Smooth muscle cell (in vitro differentiated cells): ENCODE measurements at regions not wholly inside any gene's neighbourhood (a gene's known extent, or its start where the extent isn't known, plus 50 kb on each side); places are given as distances from the start of the nearest gene placed in this dataset.

Experiments
- DNase-seq: peaks from one replicate; lab custom pipeline; 2025; ENCODE audit not compliant: unreplicated experiment; lab: John Stamatoyannopoulos, UW
- H2AFZ ChIP-seq: fragments of 200-600 bp; sonication (generic); 2 replicates; pipeline ENCODE4 v1.6.0; 2016; ENCODE audit warnings: antibody characterized with exemption, low read depth, mild to moderate bottlenecking
- H3F3A ChIP-seq: fragments of 200-600 bp; sonication (generic); 2 replicates; pipeline ENCODE4 v1.6.0; 2017; ENCODE audit warnings: antibody characterized with exemption, low read depth
- H3K27ac ChIP-seq: fragments of 200-600 bp; sonication (generic); 2 replicates; pipeline ENCODE4 v1.5.1; 2016; ENCODE audit warnings: low read depth, mild to moderate bottlenecking
- H3K27me3 ChIP-seq: fragments of 200-600 bp; sonication (generic); 2 replicates; pipeline ENCODE4 v1.6.1; 2016; ENCODE audit warnings: low read depth, mild to moderate bottlenecking
- H3K36me3 ChIP-seq: fragments of 200-600 bp; sonication (generic); 2 replicates; pipeline ENCODE4 v1.5.1; 2016; ENCODE audit warnings: low read depth
- H3K4me1 ChIP-seq: fragments of 200-600 bp; sonication (generic); 2 replicates; pipeline ENCODE4 v1.5.1; 2016; ENCODE audit warnings: low read depth
- H3K4me2 ChIP-seq: fragments of 200-600 bp; sonication (generic); 2 replicates; pipeline ENCODE4 v1.6.0; 2016; ENCODE audit warnings: mild to moderate bottlenecking
- H3K4me3 ChIP-seq: fragments of 200-600 bp; sonication (generic); 2 replicates; pipeline ENCODE4 v1.5.1; 2016; ENCODE audit warnings: mild to moderate bottlenecking
- H3K79me2 ChIP-seq: fragments of 200-600 bp; sonication (generic); 2 replicates; pipeline ENCODE4 v1.6.0; 2016; ENCODE audit warnings: low read depth, mild to moderate bottlenecking
- H3K9ac ChIP-seq: fragments of 200-600 bp; sonication (generic); 2 replicates; pipeline ENCODE4 v1.6.0; 2016; ENCODE audit warnings: low read depth
- H3K9me3 ChIP-seq: fragments of 200-600 bp; sonication (generic); replicated peaks from 2 replicates; pipeline ENCODE4 v1.5.1; 2016; ENCODE audit warnings: low read depth
- H4K20me1 ChIP-seq: fragments of 200-600 bp; sonication (generic); 2 replicates; pipeline ENCODE4 v1.6.0; 2016; ENCODE audit warnings: low read depth
- WGBS: methylation state at CpG from one replicate; pipeline ENCODE4 v1.1.7; 2016; ENCODE audit warnings: low lambda C conversion rate; 5-methylcytosine and 5-hydroxymethylcytosine counted together
- TF ChIP-seq, protein P1 (sequence below): fragments of 200-600 bp; sonication (generic); IDR thresholded peaks from 2 replicates; pipeline ENCODE4 v1.5.1; 2017; ENCODE audit warnings: borderline replicate concordance, mild to moderate bottlenecking, antibody characterized with exemption; ENCODE audit not compliant: insufficient read depth, poor library complexity, severe bottlenecking

DNA sequence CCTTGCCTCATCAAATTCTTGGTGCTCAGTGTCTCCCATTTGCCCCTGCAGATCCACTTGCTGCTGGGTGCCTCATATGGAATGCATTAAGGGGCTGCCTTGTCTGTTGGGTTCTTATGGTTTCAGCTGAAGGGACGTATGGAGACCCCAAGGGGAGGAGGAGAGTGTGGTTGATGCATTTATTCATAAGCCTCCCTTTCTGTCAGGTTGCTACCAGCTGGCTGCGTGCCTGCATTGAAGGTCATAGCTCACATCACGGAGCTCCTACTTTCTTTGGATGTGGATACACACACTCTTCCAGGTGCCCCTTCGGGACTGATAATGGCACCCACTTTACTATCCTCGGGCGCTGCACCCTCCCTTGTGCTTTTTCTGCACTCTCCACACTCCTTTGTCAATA lies 377.9 kb downstream of the SLC4A3 start:
- no peak overlapping the region for H3K9ac ChIP-seq
- WGBS, result 96% methylated on average over 6 of the region's 6 CpGs
- no peaks in the 10 kb centered on the region for H3K36me3 ChIP-seq

DNA sequence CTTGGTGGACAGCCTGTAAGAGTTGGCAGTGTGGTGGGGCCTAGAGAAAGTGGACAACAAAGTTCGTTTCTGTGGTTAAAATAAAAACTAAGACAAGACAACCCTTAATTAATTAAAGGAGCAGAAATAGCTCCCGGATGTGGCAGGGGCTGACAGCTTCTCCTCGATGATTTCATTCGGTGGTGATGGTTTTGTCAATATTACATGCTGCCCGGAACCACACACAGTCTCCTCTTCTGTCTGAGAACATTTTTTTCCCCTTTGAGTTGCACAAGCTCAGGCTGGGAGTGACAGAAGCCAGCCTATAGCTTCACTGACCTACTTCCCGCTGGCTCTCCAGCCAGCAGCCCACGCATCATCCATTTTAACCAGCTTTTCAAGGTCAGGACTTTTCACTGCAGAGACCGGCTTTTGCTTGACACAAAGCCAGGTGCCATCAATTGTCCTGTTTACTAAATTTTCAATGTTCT lies 378.8 kb downstream of the SLC4A3 start:
- Histone ChIP-seq H3K9ac (no peak overlapping the region), H3K27me3 (no peaks in the 10 kb centered on the region), H3K79me2 (no peaks in the 10 kb centered on the region), H3K4me2 (peak overlapping the region; percentile 37), H3K9me3 (no peaks in the 10 kb centered on the region), H2AFZ (no peak overlapping the region), H3K27ac (peak overlapping the region; percentile 58), H3K4me1 (peaks cover 5% of the 10 kb centered on the region), H4K20me1 (no peaks in the 10 kb centered on the region), H3K36me3 (no peaks in the 10 kb centered on the region), H3K4me3 (no peak overlapping the region), H3F3A (no peaks in the 10 kb centered on the region)
- DNase-seq, result no peak
- TF ChIP-seq, protein P1, sequence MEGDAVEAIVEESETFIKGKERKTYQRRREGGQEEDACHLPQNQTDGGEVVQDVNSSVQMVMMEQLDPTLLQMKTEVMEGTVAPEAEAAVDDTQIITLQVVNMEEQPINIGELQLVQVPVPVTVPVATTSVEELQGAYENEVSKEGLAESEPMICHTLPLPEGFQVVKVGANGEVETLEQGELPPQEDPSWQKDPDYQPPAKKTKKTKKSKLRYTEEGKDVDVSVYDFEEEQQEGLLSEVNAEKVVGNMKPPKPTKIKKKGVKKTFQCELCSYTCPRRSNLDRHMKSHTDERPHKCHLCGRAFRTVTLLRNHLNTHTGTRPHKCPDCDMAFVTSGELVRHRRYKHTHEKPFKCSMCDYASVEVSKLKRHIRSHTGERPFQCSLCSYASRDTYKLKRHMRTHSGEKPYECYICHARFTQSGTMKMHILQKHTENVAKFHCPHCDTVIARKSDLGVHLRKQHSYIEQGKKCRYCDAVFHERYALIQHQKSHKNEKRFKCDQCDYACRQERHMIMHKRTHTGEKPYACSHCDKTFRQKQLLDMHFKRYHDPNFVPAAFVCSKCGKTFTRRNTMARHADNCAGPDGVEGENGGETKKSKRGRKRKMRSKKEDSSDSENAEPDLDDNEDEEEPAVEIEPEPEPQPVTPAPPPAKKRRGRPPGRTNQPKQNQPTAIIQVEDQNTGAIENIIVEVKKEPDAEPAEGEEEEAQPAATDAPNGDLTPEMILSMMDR, result no peak
- 36% methylated on average over 8 of the region's 8 CpGs for WGBS

More for the DNA sequence above, 377.9 kb downstream of the SLC4A3 start:
- Histone ChIP-seq H3F3A (no peaks in the 10 kb centered on the region), H3K79me2 (no peaks in the 10 kb centered on the region), H3K27ac (no peak overlapping the region), H3K9me3 (no peaks in the 10 kb centered on the region), H3K4me2 (no peak overlapping the region), H3K4me3 (no peak overlapping the region), H3K27me3 (no peaks in the 10 kb centered on the region), H4K20me1 (no peaks in the 10 kb centered on the region), H2AFZ (no peak overlapping the region), H3K4me1 (peaks cover 8% of the 10 kb centered on the region)
- TF ChIP-seq, protein P1, result no peak
- DNase-seq, result no peak

DNA sequence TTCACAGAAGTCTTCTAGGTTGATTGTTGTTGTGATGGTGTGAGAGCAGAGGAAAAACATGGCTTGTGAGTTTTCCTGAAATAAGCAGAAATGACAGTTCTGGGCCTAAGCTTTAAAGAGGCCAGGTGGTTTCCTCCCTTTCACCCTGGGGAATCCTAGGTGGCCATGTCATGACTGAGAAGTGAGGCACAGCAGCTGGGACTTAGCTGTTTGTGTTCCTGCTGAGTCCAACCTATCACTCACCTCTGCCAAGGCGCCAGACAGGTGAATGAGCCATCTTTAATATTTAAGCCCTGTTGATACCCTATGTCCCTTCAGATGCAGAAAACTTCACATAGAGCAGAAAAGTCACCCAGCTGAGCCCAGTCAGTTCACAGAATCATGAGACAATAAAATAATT lies 384.4 kb downstream of the SLC4A3 start:
- Histone ChIP-seq H3K9ac (no peak overlapping the region), H3K9me3 (no peaks in the 10 kb centered on the region), H3K27ac (no peak overlapping the region), H4K20me1 (no peaks in the 10 kb centered on the region), H3K4me3 (no peak overlapping the region), H3K27me3 (no peaks in the 10 kb centered on the region), H3K79me2 (no peaks in the 10 kb centered on the region), H3F3A (no peaks in the 10 kb centered on the region), H3K4me2 (no peak overlapping the region), H3K36me3 (no peaks in the 10 kb centered on the region), H3K4me1 (no peaks in the 10 kb centered on the region), H2AFZ (no peak overlapping the region)
- DNase-seq, result no peak
- TF ChIP-seq, protein P1, result no peak
- 95% methylated on average over 1 of the region's 1 CpG for WGBS

DNA sequence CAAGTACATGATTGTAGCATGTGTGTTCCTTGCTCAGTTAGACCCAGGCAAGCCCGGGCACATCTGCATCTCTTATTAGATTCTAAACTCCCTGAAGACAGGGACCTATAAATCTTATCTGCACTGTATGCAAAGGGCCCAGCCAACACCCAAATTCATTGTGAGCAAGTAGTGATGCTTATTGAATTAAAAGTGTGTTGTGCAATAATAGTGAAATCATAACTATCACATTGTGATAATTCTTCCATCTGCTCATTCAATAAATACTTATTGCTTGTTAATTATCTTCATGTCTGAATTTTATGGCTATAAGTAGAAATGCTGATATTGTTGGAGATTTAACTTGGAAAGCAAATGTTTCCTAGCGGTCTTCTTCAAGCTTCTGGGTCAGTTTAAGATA lies 387.5 kb downstream of the SLC4A3 start:
- H2AFZ ChIP-seq, result no peak overlapping the region
- H4K20me1 ChIP-seq, result no peaks in the 10 kb centered on the region
- 96% methylated on average over 2 of the region's 2 CpGs for WGBS
- H3K27me3 ChIP-seq, result peaks cover 3% of the 10 kb centered on the region
- TF ChIP-seq, protein P1, result no peak
- no peaks in the 10 kb centered on the region for H3F3A ChIP-seq
- no peaks in the 10 kb centered on the region for H3K36me3 ChIP-seq
- H3K4me3 ChIP-seq, result no peak overlapping the region
- no peak overlapping the region for H3K9ac ChIP-seq
- DNase-seq, result no peak
- H3K4me2 ChIP-seq, result no peak overlapping the region
- no peaks in the 10 kb centered on the region for H3K79me2 ChIP-seq
- no peaks in the 10 kb centered on the region for H3K4me1 ChIP-seq
- H3K27ac ChIP-seq, result no peak overlapping the region
- H3K9me3 ChIP-seq, result no peaks in the 10 kb centered on the region
